ENCODE measurements at regions not wholly inside any gene's neighbourhood (a gene's known extent, or its start where the extent isn't known, plus 50 kb on each side); places are given as distances from the start of the nearest gene placed in this dataset.

- TF ChIP-seq CTCF (IDR thresholded peaks at IDR 0.05; ENCODE audit: extremely low read depth in 1 of 2, insufficient read depth in 1 of 2, low read depth in 1 of 2, low read length in 2 of 2) (no peak), EZH2 (IDR thresholded peaks at IDR 0.05; ENCODE audit: borderline replicate concordance, low read depth, low read length, severe bottlenecking) (no peak), POLR2AphosphoS5 (IDR thresholded peaks at IDR 0.05; ENCODE audit: insufficient read depth, low read depth, low read length) (no peak)
Measured at GRCh38 chr2:228723599-228723998, 542.1 kb upstream of the SPHKAP start.

Measured in endothelial cell of umbilical vein (primary cell).